ENCODE measurements at regions not wholly inside any gene's neighbourhood (a gene's known extent, or its start where the extent isn't known, plus 50 kb on each side); places are given as distances from the start of the nearest gene placed in this dataset.

DNA sequence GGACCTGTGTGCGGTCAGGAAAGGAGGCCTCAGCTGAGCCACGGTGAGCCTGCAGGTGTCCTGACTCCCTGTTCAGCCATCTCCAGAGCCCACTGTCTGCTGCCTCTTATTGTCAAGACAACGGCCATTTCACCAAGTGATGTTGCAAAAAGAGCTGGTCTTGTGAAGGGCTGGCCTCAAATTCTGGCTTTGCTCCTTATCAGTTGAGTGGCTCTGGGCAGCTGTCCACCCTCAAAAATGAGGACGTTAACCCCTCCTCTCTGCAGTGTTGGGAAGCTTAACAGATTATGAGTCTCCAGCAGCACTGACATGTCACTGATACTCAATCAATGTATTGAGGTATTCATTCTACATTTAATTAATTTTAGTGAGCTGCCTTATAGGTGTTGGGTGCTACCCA, 171.1 kb upstream of the TOX3 start:
- TF ChIP-seq, protein P1, sequence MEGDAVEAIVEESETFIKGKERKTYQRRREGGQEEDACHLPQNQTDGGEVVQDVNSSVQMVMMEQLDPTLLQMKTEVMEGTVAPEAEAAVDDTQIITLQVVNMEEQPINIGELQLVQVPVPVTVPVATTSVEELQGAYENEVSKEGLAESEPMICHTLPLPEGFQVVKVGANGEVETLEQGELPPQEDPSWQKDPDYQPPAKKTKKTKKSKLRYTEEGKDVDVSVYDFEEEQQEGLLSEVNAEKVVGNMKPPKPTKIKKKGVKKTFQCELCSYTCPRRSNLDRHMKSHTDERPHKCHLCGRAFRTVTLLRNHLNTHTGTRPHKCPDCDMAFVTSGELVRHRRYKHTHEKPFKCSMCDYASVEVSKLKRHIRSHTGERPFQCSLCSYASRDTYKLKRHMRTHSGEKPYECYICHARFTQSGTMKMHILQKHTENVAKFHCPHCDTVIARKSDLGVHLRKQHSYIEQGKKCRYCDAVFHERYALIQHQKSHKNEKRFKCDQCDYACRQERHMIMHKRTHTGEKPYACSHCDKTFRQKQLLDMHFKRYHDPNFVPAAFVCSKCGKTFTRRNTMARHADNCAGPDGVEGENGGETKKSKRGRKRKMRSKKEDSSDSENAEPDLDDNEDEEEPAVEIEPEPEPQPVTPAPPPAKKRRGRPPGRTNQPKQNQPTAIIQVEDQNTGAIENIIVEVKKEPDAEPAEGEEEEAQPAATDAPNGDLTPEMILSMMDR (conservative IDR thresholded peaks at IDR 0.05; ENCODE audit: low read length), result no peak
- TF ChIP-seq EZH2phosphoT487 (IDR thresholded peaks at IDR 0.05; ENCODE audit: borderline replicate concordance), result no peak

All from Loucy (cell line).